ENCODE measurements at regions not wholly inside any gene's neighbourhood (a gene's known extent, or its start where the extent isn't known, plus 50 kb on each side); places are given as distances from the start of the nearest gene placed in this dataset.
"Not testable (repeated sequence)": the region's sequence is repeated elsewhere in the genome, so short reads cannot be mapped to it uniquely, and the experiment has no call there.

DNA sequence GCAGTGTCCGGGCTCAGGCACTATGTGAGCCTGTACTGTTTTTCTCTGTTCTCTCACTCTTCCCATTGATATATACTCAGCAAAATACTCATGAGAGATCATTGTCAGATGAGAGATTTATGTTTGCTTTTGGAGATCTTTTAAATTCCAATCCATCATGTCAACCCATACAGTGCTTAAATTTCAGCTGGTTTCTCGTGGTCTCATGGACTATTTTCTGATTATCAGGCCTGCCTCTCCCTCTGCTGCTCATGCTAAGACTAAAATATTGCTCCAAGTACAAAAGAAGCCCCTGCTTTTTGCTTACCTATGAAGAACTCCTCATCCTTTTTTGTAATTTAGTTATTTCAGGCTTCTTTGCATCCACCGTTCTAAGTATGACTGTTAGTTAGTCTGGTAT is 547.2 kb downstream of the KCNJ2 start:
- DNase-seq (ENCODE audit: low read depth in 2 of 2), result no peak

DNA sequence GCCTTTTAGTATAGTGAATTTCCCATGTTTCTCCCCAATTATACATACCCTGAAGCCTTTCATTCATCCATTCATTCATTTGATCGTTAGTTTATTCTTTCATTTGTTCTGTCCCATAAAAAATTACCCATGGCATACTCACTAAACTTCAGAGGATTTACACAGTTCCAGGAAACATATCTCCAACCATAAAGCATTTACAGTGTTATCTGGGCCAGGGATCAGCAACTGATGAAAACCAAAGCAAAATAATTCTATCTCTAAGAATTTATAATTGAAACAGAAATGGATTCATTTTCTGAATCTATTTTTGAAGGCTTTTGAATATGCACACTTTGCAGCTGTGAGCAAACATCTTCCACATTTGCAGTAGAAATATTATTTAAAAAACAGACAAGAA is 547.7 kb downstream of the KCNJ2 start:
- DNase-seq (ENCODE audit: low read depth in 2 of 2), result no peak

- DNase-seq (ENCODE audit: low read depth in 2 of 2), result no peak
Observed at GRCh38 chr17:70736375-70736957, 567.1 kb downstream of the KCNJ2 start.

GRCh38 chr17:70739065-70739464 is 569.7 kb downstream of the KCNJ2 start:
- no peak for DNase-seq (ENCODE audit: low read depth in 2 of 2)

GRCh38 chr17:70746574-70746973 is 577.2 kb downstream of the KCNJ2 start:
- not testable (repeated sequence) for DNase-seq (ENCODE audit: low read depth in 2 of 2)

- no peak for DNase-seq (ENCODE audit: low read depth in 2 of 2)
Observed at GRCh38 chr17:70750983-70751382, 581.7 kb downstream of the KCNJ2 start.

GRCh38 chr17:70752461-70752860 is 583.1 kb downstream of the KCNJ2 start:
- not testable (repeated sequence) for DNase-seq (ENCODE audit: low read depth in 2 of 2)

DNA sequence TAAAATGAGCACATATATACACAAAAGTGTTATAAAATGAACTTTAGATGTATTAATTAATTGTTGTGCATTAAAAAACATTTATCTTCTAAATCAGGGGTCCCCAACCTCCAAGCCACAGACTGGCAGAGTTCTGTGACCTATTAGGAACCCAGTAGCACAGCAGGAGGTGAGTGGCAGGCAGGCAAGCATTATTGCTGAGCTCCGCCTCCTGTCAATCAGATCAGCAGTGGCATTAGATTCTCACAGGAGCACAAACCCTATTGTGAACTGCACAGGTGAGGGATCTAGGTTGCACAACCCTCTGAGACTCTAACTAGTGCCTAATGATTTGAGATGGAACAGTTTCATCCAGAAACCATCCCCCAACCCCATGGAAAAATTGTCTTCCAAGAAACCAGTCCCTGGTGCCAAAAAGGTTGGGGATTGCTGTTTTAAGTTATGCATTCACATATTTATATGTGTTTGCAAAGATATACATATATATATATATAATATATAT is 583.7 kb downstream of the KCNJ2 start:
- no peak for DNase-seq (ENCODE audit: low read depth in 2 of 2)

- DNase-seq (ENCODE audit: low read depth in 2 of 2), result no peak
Observed at GRCh38 chr17:70763018-70763417, 593.7 kb downstream of the KCNJ2 start.

- DNase-seq (ENCODE audit: low read depth in 2 of 2), result no peak
Observed at GRCh38 chr17:70767102-70767701, 597.9 kb downstream of the KCNJ2 start.

DNA sequence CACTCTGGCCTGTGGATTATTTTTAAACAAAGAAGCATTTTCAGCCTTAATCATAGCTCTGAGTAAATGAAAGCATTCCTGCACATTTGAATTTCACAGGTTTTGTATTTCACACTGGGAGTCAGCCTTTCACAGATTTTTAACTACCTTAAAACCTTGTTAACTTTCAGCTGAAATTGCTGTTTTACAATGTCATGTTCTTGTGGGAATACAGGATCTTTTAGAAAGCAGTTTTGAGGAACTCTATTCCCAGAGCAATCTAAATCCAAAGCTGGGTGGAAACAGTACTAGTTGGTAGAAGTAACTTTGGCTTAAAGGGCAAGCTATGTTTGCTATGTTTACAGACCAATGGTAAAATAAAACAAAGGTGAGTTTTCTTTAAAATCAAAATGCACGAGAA is 600.6 kb downstream of the KCNJ2 start:
- no peak for DNase-seq (ENCODE audit: low read depth in 2 of 2)

DNA sequence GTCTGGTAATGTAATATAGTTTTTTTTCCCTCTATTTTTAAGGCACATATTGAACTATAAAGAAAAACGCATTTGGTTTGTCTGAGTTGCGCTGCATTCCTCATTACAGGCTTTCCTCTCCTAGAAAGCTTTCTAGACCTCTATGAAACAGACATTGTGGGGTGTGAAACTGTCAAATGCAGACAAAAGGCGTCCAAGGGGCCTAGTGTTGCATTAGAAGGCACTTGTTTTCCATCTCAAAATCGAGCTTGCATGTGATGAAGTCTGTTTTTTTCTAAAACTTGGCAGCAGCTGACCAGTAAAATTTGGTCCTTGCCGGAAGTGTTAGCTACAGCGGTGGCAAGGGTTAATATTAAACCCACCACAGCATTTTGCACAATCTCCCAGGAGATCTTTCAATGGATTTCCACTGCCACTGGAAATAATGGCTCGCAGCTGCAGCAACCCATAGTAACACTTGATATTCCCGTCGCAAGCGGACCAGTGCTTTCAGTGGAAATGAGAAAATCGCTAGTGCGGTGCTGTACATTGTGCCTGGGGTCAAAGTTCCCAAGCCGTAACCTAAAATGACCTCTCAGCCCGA is 602.6 kb downstream of the KCNJ2 start:
- DNase-seq (ENCODE audit: low read depth in 2 of 2), result no peak

DNA sequence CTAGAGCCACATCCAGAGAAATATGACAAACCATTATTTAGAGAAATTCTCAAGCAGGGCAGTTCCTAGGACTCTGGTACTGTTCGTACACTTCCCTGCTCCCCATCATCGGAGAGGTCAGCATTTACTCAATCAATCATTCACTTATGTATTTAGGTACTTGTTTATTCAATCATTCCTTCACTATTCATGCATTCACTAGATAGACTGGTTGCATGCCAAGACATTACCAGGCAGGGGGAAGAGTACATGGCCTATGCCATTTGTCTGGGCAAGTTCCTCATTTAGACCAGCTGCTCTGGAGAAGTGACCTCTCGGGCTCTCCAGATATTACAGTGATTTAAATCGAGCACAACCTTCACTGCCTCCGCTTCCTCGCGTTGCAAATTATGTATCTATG is 603.4 kb downstream of the KCNJ2 start:
- no peak for DNase-seq (ENCODE audit: low read depth in 2 of 2)

GRCh38 chr17:70773258-70773657 is 603.9 kb downstream of the KCNJ2 start:
- DNase-seq (ENCODE audit: low read depth in 2 of 2), result no peak

- DNase-seq (ENCODE audit: low read depth in 2 of 2), result no peak
Observed at GRCh38 chr17:70774339-70775117, 605.2 kb downstream of the KCNJ2 start.

- DNase-seq (ENCODE audit: low read depth in 2 of 2), result no peak
Observed at GRCh38 chr17:70775679-70776078, 606.3 kb downstream of the KCNJ2 start.

DNA sequence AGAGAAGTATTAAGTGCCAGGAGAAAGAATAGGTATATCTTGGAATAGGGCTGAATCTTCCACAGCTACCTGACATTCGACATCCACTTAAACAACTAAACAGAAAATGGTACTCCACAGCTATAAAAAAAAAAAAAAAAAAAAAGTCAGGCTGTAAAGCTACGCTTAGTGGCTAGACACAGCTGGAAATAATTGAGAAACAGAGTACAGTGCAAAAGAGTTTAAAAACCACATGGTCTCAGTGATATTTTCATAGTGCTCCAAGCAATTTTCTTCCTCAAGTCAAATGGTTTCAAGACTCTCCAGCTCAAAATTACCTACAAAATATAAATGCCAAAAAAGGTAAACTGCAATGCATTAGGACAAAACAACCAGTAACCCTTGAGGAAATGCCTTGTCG is 607.1 kb downstream of the KCNJ2 start:
- no peak for DNase-seq (ENCODE audit: low read depth in 2 of 2)

- no peak for DNase-seq (ENCODE audit: low read depth in 2 of 2)
Observed at GRCh38 chr17:70780031-70780430, 610.7 kb downstream of the KCNJ2 start.

- no peak for DNase-seq (ENCODE audit: low read depth in 2 of 2)
Observed at GRCh38 chr17:70786081-70786480, 616.7 kb downstream of the KCNJ2 start.

DNA sequence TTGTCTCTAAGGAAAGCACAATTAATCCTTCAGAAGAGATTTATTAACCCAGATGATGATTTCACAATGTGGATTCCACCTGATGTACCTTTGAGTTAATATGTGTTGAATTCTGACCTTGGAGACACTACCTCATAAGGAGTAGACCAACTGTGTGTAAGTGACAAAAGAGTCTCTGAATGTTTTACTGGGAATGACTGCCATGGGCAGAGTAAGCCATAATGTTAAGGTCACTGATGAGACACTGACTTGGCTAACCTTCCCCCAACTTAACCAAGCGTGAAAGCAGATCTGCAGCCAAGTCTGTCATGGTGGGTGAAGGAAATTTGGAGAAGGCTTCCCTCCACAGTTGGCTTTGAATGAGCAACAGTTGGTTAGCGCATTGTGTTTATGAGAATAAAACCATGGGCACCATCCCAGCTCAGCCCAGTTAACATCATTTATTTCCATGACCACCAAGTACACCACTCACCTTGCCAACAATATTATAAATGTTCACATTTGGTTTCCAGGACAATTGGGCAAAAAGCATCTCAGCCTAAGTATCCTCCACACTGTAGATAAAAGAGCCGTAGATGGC is 618.5 kb downstream of the KCNJ2 start:
- DNase-seq (ENCODE audit: low read depth in 2 of 2), result no peak

DNA sequence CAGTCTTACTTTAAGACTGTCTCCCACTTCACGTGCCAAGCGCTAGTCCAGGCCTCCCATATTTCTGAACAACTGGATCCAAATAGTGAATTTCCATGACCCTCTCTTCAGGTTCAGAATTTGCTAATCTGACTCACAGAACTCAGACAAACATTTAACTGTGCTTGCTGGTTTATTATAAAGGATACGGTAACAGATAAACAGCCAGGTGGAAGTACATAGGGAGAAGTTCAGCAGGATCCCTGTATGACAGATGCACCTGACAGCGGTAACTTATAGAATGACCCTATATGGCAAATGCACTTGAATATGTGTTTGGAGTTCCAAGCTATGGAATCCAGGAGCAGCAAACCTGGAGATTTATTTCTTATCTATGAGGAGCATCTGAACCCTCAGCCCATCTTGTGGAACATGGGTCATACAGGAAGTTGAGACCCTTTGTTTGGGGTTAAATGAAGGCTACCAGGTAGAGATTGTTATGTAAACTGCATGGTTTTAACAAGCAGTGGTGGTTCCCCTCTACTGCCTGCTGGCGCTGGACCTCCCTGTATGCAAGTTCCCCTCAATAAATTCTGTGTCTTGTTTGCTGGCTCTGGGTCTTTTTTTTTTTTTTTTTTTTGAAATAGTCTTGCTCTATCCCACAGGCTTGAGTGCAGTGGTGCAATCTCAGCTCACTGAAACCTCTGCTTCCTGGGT is 622.6 kb downstream of the KCNJ2 start:
- no peak for DNase-seq (ENCODE audit: low read depth in 2 of 2)

- no peak for DNase-seq (ENCODE audit: low read depth in 2 of 2)
Observed at GRCh38 chr17:70794738-70795137, 625.4 kb downstream of the KCNJ2 start.

Measured in stimulated activated CD8-positive, alpha-beta memory T cell treated with anti-CD3 and anti-CD28 coated beads, Interleukin-2, amount 100 ng/mL, for 1 hour (primary cell).